Left ventricle myocardium inferior (tissue), 1 donor: ENCODE measurements at regions not wholly inside any gene's neighbourhood (a gene's known extent, or its start where the extent isn't known, plus 50 kb on each side); places are given as distances from the start of the nearest gene placed in this dataset.

Experiments
- DNase-seq: peaks from one replicate; pipeline ENCODE4 v3.0.0-alpha.2; 2020
- H3K27ac ChIP-seq: fragments of 200-600 bp; replicated peaks from 2 replicates; pipeline ENCODE4 v1.8.0; 2021
- H3K27me3 ChIP-seq: fragments of 200-600 bp; 2 replicates; pipeline ENCODE4 v1.8.0; 2021; ENCODE audit warnings: low read depth
- H3K36me3 ChIP-seq: fragments of 200-600 bp; 2 replicates; pipeline ENCODE4 v1.8.0; 2021
- H3K4me1 ChIP-seq: fragments of 200-600 bp; 2 replicates; pipeline ENCODE4 v1.8.0; 2021
- H3K4me3 ChIP-seq: fragments of 200-600 bp; 2 replicates; pipeline ENCODE4 v1.8.0; 2021; ENCODE audit warnings: mild to moderate bottlenecking, moderate library complexity
- H3K9me3 ChIP-seq: fragments of 200-600 bp; replicated peaks from 2 replicates; pipeline ENCODE4 v1.8.0; 2021
- CTCF ChIP-seq: fragments of 200-600 bp; IDR thresholded peaks from 2 replicates; pipeline ENCODE4 v1.8.0; 2021; ENCODE audit warnings: antibody characterized with exemption, mild to moderate bottlenecking, borderline replicate concordance
- intact Hi-C: fragments of 100-400 bp; cut with micrococcal nuclease; formaldehyde crosslinking; loops from one replicate; pipeline ENCODE4 v1.11.0; 2022
- donor health status: DM: no; HTN: yes; CAD: no; lungs with severe emphysema.

GRCh38 chr22:49598338-49598737, 229.3 kb downstream of the BRD1 start:
- TF ChIP-seq CTCF: no peak
- Histone ChIP-seq H3K4me3 (no peak overlapping the region), H3K36me3 (no peaks in the 10 kb centered on the region), H3K27me3 (peaks cover 19% of the 10 kb centered on the region), H3K27ac (no peak overlapping the region), H3K4me1 (peaks cover 2% of the 10 kb centered on the region), H3K9me3 (peaks cover 13% of the 10 kb centered on the region)
- intact Hi-C loops: no loop called here
- no peak for DNase-seq

- intact Hi-C loops: no loop called here
- no peak overlapping the region for H3K27ac ChIP-seq
- no peak for TF ChIP-seq CTCF
Measured at GRCh38 chr22:49597428-49598039, 230.1 kb downstream of the BRD1 start.

GRCh38 chr22:49595465-49596078, 232.1 kb downstream of the BRD1 start:
- no peak for DNase-seq
- Histone ChIP-seq H3K4me1 (peaks cover 14% of the 10 kb centered on the region), H3K4me3 (no peak overlapping the region), H3K27me3 (peaks cover 12% of the 10 kb centered on the region), H3K36me3 (no peaks in the 10 kb centered on the region), H3K9me3 (peaks cover 13% of the 10 kb centered on the region), H3K27ac (no peak overlapping the region)
- no peak for TF ChIP-seq CTCF
- intact Hi-C loops: no loop called here

More at GRCh38 chr22:49597428-49598039, 230.1 kb downstream of the BRD1 start:
- no peak for DNase-seq
- Histone ChIP-seq H3K4me3 (no peak overlapping the region), H3K9me3 (peaks cover 13% of the 10 kb centered on the region), H3K27me3 (peaks cover 19% of the 10 kb centered on the region), H3K4me1 (peaks cover 7% of the 10 kb centered on the region), H3K36me3 (no peaks in the 10 kb centered on the region)

- H3K9me3 ChIP-seq: peaks cover 13% of the 10 kb centered on the region
- no peak overlapping the region for H3K4me3 ChIP-seq
- intact Hi-C loops: no loop called here
- peaks cover 7% of the 10 kb centered on the region for H3K27me3 ChIP-seq
- no peaks in the 10 kb centered on the region for H3K36me3 ChIP-seq
- H3K27ac ChIP-seq: no peak overlapping the region
- H3K4me1 ChIP-seq: peaks cover 14% of the 10 kb centered on the region
- DNase-seq: no peak
- no peak for TF ChIP-seq CTCF
Measured at GRCh38 chr22:49594078-49594477, 233.6 kb downstream of the BRD1 start.

GRCh38 chr22:49593509-49593908, 234.2 kb downstream of the BRD1 start:
- Histone ChIP-seq H3K4me1 (peaks cover 14% of the 10 kb centered on the region), H3K4me3 (no peak overlapping the region), H3K36me3 (no peaks in the 10 kb centered on the region), H3K27me3 (peaks cover 7% of the 10 kb centered on the region), H3K27ac (peak overlapping the region; percentile 61), H3K9me3 (peaks cover 13% of the 10 kb centered on the region)
- intact Hi-C loops: no loop called here
- DNase-seq: no peak
- no peak for TF ChIP-seq CTCF
